Esophagus squamous epithelium (tissue), 5 donors: ENCODE measurements at regions not wholly inside any gene's neighbourhood (a gene's known extent, or its start where the extent isn't known, plus 50 kb on each side); places are given as distances from the start of the nearest gene placed in this dataset.

Experiments used
- DNase-seq: peaks from one replicate; lab custom pipeline; 2025; lab: John Stamatoyannopoulos, UW
- H3K27ac ChIP-seq, 4 donors: fragments of 200-600 bp; sonication (generic); one replicate each; pipeline ENCODE4 v1.5.1; 2016 to 2019; ENCODE audit warnings: mild to moderate bottlenecking in 1 of 4
- H3K27me3 ChIP-seq, 4 donors: fragments of 200-600 bp; sonication (generic); 1 replicate in 3 of 4; 2 replicates in 1 of 4; pipeline versions ENCODE4 v1.5.1 to v1.6.0; 2017 to 2021; ENCODE audit warnings: antibody characterized with exemption in 1 of 4
- H3K36me3 ChIP-seq, 3 donors: fragments of 200-600 bp; sonication (generic); one replicate each; pipeline ENCODE4 v1.5.1; 2016 to 2019
- H3K4me1 ChIP-seq, 3 donors: fragments of 200-600 bp; sonication (generic); one replicate each; pipeline ENCODE4 v1.5.1; 2017 to 2019
- H3K4me3 ChIP-seq, 4 donors: fragments of 200-600 bp; sonication (generic); 1 replicate in 3 of 4; 2 replicates in 1 of 4; pipeline ENCODE4 v1.5.1; 2016 to 2019; ENCODE audit warnings: mild to moderate bottlenecking in 2 of 4, moderate library complexity in 1 of 4
- H3K9me3 ChIP-seq, 3 donors: fragments of 200-600 bp; sonication (generic); one replicate each; pipeline ENCODE4 v1.5.1; 2016 to 2019
- CTCF ChIP-seq, 6 experiments: fragments of 450-650 bp in 4 of 6; fragments of 200-600 bp in 2 of 6; sonication (generic) in 2 of 6; IDR thresholded peaks; one replicate each; pipeline ENCODE4 v1.5.1; 2016 to 2019; ENCODE audit warnings: antibody characterized with exemption in 6 of 6, mild to moderate bottlenecking in 4 of 6, moderate library complexity in 4 of 6
- POLR2A ChIP-seq, 4 donors: fragments of 450-650 bp; IDR thresholded peaks; one replicate each; pipeline ENCODE4 v1.6.1; 2017; ENCODE audit warnings: antibody characterized with exemption in 4 of 4, mild to moderate bottlenecking in 4 of 4, moderate library complexity in 3 of 4
- WGBS, 2 donors: methylation state at CpG; one replicate each; pipeline ENCODE4 v1.1.5; 2018; 5-methylcytosine and 5-hydroxymethylcytosine counted together
- intact Hi-C: fragments of 100-400 bp; cut with DNase I; formaldehyde crosslinking; loops from one replicate; pipeline ENCODE4 v1.15.0; 2022
- donor health status: DM: yes; HTN: yes; CAD: no.

- H3K4me3 ChIP-seq: no peak overlapping the region
- H3K36me3 ChIP-seq: no peaks in the 10 kb centered on the region
- TF ChIP-seq POLR2A (IDR thresholded peaks at IDR 0.05): no peak
- no peak for TF ChIP-seq CTCF (IDR thresholded peaks at IDR 0.05)
- peaks cover 0 to 29% (median 0%) of the 10 kb centered on the region in 4 donors for H3K27me3 ChIP-seq
- intact Hi-C loops: loop anchor here (5.0 kb wide), 1 partner anchor 348 kb away; no protein-coding TSS in a partner anchor
- 36 to 47% methylated on average over 5 of the region's 7 CpGs for WGBS, 2 donors
- DNase-seq: no peak
- H3K9me3 ChIP-seq: no peaks in the 10 kb centered on the region
- peaks cover 0 to 10% (median 0%) of the 10 kb centered on the region in 3 donors for H3K4me1 ChIP-seq
- no peak overlapping the region for H3K27ac ChIP-seq
Measured at GRCh38 chr20:22684763-22685443, 100.5 kb upstream of the FOXA2 start.

DNA sequence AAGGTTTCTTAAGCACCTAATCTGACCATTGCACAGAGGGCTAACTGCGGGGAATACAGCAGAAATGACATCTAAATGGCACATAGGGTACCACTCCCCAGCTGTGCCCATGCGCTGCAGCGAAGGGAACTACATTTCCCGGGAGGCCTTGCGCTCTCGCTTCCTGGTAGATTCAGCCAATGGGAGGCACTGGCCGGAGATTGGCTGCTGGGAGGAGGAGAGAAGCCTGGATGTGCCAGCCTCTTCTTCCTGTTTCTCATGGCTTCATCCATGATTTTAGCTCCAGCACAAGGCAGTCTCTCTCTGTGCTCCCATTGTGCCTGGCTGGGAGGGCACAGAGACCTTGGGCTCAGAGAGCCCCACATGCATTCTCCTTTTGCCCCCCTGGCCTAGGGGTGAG is 101.7 kb upstream of the FOXA2 start:
- intact Hi-C loops: no loop called here
- Histone ChIP-seq H3K9me3 (no peaks in the 10 kb centered on the region), H3K4me1 (peaks cover 0 to 10% (median 0%) of the 10 kb centered on the region in 3 donors), H3K36me3 (no peaks in the 10 kb centered on the region), H3K27me3 (peaks cover 0 to 38% (median 0%) of the 10 kb centered on the region in 4 donors), H3K27ac (no peak overlapping the region), H3K4me3 (no peak overlapping the region)
- no peak for DNase-seq
- TF ChIP-seq CTCF (IDR thresholded peaks at IDR 0.05): no peak
- WGBS, 2 donors: 42 to 56% methylated on average over 7 of the region's 7 CpGs

DNA sequence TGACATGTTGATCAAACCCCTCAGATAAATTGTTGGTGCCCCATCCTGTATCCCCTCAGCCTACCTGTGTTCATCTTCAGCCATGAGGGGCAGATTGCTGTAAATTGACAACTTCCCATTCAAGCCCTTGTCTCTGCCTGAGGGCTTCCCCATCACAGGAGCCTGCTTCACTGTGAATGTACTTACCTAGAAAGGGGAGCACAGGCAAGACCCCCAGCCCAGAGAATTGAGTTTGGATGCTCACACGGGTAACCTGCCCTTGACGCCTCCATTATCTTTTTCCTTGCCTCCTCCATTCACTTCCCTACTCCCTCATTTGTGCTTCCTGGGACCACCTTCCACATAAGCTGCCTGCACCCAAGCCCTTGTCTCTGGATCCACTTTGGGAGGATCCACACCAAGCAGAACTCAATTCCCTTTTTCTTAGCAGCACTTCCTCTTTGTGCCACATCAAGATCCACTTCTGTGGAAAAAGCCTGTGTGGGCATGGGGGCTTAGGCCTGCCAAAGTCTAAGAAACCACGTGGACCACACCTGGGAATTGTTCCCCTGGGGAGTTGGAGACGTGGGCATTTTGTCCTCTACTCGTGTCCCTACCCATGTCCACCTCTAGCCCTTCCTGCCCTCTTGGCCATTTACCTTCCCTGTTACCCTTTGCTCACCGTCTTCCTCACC is 103.4 kb upstream of the FOXA2 start:
- Histone ChIP-seq H3K36me3 (no peaks in the 10 kb centered on the region), H3K4me3 (no peak overlapping the region), H3K9me3 (no peaks in the 10 kb centered on the region), H3K4me1 (peaks cover 0 to 18% (median 5%) of the 10 kb centered on the region in 3 donors), H3K27me3 (peaks cover 0 to 32% (median 0%) of the 10 kb centered on the region in 4 donors), H3K27ac (no peak overlapping the region)
- WGBS, 2 donors: 66 to 78% methylated on average over 6 of the region's 6 CpGs
- intact Hi-C loops: no loop called here
- no peak for TF ChIP-seq POLR2A (IDR thresholded peaks at IDR 0.05)
- no peak for TF ChIP-seq CTCF (IDR thresholded peaks at IDR 0.05)
- no peak for DNase-seq

GRCh38 chr20:22688485-22688884 is 104.1 kb upstream of the FOXA2 start:
- H3K4me3 ChIP-seq: no peak overlapping the region

More at GRCh38 chr20:22688485-22688884, 104.1 kb upstream of the FOXA2 start:
- no peak overlapping the region for H3K27ac ChIP-seq
- no peaks in the 10 kb centered on the region for H3K36me3 ChIP-seq
- TF ChIP-seq CTCF (IDR thresholded peaks at IDR 0.05): no peak
- 0 to 17% methylated on average over 1 of the region's 2 CpGs for WGBS, 2 donors
- peaks cover 0 to 26% (median 0%) of the 10 kb centered on the region in 4 donors for H3K27me3 ChIP-seq
- no peak for DNase-seq
- H3K4me1 ChIP-seq: peaks cover 0 to 18% (median 5%) of the 10 kb centered on the region in 3 donors
- intact Hi-C loops: no loop called here
- no peaks in the 10 kb centered on the region for H3K9me3 ChIP-seq
